WERI-Rb-1 (cell line): ENCODE measurements at regions not wholly inside any gene's neighbourhood (a gene's known extent, or its start where the extent isn't known, plus 50 kb on each side); places are given as distances from the start of the nearest gene placed in this dataset.

Experiments
- DNase-seq: peaks from one replicate; pipeline ENCODE4 v3.0.0-alpha.2; 2020
- H3K27ac ChIP-seq: fragments of 250-450 bp; sonication (Bioruptor Pico); 2 replicates; pipeline ENCODE4 v1.5.1; 2020; ENCODE audit warnings: mild to moderate bottlenecking, moderate library complexity
- H3K27me3 ChIP-seq: fragments of 250-450 bp; sonication (Bioruptor Pico); 2 replicates; pipeline ENCODE4 v1.5.1; 2021; ENCODE audit warnings: mild to moderate bottlenecking, low read depth, moderate library complexity; ENCODE audit not compliant: insufficient read depth, severe bottlenecking
- H3K36me3 ChIP-seq: fragments of 250-450 bp; sonication (Bioruptor Pico); 2 replicates; pipeline ENCODE4 v1.5.1; 2020; ENCODE audit warnings: mild to moderate bottlenecking, moderate library complexity
- H3K4me3 ChIP-seq: 2 replicates; pipeline ENCODE4 v1.5.1; 2011; ENCODE audit warnings: low read depth, mild to moderate bottlenecking, control low read depth, low read length
- H3K9me3 ChIP-seq: fragments of 250-450 bp; sonication (Bioruptor Pico); 2 replicates; pipeline ENCODE4 v1.5.1; 2021; ENCODE audit warnings: mild to moderate bottlenecking, moderate library complexity; ENCODE audit not compliant: severe bottlenecking
- TF ChIP-seq, protein P1 (sequence below): IDR thresholded peaks from 2 replicates; pipeline ENCODE4 v1.5.1; 2011; ENCODE audit warnings: low read depth, mild to moderate bottlenecking, control low read depth, inconsistent platforms, low read length

DNA sequence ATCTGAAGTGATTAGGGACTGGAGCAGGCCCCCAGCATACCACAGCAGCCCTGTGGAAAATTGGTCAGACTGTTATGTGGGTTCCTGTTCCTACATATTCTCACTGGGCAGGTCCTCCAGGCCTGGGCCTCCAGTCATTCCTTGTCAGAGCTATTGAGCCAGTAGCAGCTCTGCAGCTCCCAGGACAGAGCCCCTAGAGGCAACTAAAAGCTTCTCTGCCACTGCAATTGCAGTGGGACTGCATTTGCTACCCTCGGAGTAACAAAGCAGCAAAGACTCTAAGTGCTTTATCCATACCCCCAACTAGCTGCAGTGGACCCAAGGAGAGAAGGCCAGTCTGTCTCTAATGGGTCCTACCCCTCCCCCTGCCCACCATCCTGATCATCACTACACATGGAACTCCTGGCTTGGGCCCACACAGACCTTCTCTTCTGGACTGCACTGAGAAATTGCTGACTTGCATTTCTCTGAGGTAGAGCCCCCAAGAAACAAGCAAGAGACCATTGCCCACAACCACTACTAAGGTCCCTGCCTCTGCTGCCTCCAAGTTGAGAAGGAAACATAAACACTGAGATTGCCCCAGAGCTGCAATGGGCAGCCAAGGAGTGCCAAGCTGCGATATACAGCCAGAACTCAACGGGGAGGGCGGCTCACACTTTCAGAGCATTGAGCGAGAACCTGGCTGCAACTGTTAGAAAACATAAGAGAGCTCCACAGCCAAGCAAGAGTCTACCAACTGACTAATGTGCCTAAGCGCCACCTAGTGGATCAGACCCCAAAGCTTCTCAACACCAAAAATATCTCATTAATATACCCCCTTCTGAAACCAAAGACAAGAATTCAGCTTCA is 738.7 kb upstream of the NDST4 start:
- H3K27me3 ChIP-seq: no peaks in the 10 kb centered on the region
- H3K36me3 ChIP-seq: no peaks in the 10 kb centered on the region
- TF ChIP-seq, protein P1, sequence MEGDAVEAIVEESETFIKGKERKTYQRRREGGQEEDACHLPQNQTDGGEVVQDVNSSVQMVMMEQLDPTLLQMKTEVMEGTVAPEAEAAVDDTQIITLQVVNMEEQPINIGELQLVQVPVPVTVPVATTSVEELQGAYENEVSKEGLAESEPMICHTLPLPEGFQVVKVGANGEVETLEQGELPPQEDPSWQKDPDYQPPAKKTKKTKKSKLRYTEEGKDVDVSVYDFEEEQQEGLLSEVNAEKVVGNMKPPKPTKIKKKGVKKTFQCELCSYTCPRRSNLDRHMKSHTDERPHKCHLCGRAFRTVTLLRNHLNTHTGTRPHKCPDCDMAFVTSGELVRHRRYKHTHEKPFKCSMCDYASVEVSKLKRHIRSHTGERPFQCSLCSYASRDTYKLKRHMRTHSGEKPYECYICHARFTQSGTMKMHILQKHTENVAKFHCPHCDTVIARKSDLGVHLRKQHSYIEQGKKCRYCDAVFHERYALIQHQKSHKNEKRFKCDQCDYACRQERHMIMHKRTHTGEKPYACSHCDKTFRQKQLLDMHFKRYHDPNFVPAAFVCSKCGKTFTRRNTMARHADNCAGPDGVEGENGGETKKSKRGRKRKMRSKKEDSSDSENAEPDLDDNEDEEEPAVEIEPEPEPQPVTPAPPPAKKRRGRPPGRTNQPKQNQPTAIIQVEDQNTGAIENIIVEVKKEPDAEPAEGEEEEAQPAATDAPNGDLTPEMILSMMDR: peak; percentile 85
- no peak overlapping the region for H3K27ac ChIP-seq
- DNase-seq: peak; percentile 81
- H3K4me3 ChIP-seq: no peak overlapping the region
- H3K9me3 ChIP-seq: no peaks in the 10 kb centered on the region

DNA sequence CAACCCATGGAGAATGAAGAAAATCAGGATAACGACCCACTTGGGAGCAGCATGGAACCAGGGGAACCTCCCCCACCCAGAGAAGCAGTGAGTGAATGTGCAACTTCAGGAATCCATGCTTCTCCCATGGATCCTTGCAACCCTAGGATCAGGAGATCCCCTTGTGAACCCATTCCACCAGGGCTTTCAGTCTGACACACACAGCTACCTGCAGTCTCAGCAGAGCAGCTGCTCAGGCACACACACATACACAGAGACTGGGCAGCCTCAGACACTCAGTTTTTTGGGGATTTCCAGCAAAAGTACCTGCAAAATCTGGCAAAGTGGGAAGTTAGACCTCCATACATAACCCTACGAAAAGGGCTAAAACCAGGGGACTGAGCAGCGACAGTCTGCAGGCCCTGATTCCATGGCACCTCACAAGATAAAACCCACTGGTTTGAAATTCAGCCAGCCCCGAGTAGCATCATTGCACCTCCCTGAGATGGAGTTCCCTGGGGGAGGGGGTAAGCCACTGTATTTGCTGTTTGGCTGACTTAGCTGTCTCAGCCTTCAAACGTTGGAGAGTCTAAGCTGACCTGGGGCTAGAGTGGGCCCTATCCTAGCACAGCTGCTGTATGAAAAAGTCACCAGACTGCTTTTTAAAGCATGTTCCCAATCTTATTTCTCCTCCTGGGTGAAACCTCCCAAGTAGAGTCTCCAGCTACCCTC is 737.5 kb upstream of the NDST4 start:
- Histone ChIP-seq H3K9me3 (no peaks in the 10 kb centered on the region), H3K4me3 (no peak overlapping the region), H3K27me3 (no peaks in the 10 kb centered on the region), H3K36me3 (no peaks in the 10 kb centered on the region), H3K27ac (no peak overlapping the region)
- DNase-seq: no peak
- TF ChIP-seq, protein P1: no peak

DNA sequence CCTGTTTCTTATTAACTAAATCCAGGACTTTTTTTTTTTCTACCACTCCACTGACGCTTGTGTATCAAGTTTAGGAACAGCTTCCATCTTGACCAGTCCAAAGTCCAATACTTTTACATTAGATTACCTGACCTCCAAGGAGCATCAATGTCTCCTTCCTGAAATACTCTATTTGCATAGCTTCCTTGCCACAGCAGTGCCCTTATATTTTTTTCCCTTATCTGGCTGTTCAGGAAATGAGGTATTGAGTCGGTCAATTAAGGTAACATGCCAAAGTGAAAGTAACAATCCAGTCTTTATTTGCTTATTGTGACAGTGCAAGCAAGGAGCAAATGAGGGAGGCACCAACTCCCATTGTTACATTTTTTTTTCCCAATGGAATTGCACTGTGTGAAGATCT is 730.8 kb upstream of the NDST4 start:
- no peak overlapping the region for H3K27ac ChIP-seq
- TF ChIP-seq, protein P1: no peak

DNA sequence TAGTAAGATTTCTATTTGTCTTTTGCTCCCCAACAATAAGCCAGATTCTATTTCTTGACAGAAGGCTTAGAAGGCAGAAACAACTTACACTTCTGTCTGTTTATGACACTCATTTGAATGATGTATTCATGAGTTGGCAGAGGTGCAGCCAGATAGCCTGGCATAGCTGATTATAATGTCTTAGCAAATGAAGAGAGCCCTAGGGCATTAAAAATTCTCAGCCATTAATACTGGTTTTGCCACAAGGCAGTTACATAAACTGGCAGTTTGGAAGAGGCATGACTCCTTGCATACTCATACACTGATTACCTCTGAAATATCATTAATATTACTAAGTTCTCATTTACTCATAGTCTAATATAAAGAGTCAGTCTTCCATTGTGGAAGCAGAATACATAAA is 728.5 kb upstream of the NDST4 start:
- TF ChIP-seq, protein P1: no peak
- no peaks in the 10 kb centered on the region for H3K36me3 ChIP-seq
- H3K4me3 ChIP-seq: no peak overlapping the region
- peaks cover 6% of the 10 kb centered on the region for H3K9me3 ChIP-seq
- no peak overlapping the region for H3K27ac ChIP-seq
- no peak for DNase-seq
- H3K27me3 ChIP-seq: no peaks in the 10 kb centered on the region

More for the DNA sequence above, 730.8 kb upstream of the NDST4 start:
- Histone ChIP-seq H3K4me3 (no peak overlapping the region), H3K36me3 (no peaks in the 10 kb centered on the region), H3K27me3 (no peaks in the 10 kb centered on the region), H3K9me3 (peaks cover 4% of the 10 kb centered on the region)
- no peak for DNase-seq

DNA sequence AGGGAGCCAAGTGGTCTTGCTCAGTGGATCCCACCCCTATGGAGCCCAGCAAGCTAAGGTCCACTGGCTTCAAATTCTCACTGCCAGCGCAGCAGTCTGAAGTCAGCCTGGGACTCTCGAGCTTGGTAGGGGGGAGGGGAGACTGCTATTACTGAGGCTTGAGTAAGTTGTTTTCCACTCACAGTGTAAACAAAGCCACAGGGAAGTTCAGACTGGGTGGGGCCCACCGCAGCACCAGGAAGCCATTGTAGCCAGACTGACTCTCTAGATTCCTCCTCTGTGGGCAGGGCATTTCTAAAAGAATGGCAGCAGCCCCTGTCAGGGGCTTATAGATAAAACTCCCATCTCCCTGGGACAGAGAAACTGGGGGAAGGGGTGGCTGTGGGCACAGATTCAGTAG is 721.0 kb upstream of the NDST4 start:
- Histone ChIP-seq H3K27me3 (no peaks in the 10 kb centered on the region), H3K36me3 (no peaks in the 10 kb centered on the region), H3K9me3 (peaks cover 2% of the 10 kb centered on the region), H3K27ac (no peak overlapping the region), H3K4me3 (no peak overlapping the region)
- TF ChIP-seq, protein P1: no peak
- DNase-seq: no peak
